GM18502 (cell line): ENCODE measurements at regions not wholly inside any gene's neighbourhood (a gene's known extent, or its start where the extent isn't known, plus 50 kb on each side); places are given as distances from the start of the nearest gene placed in this dataset.

ENCODE experiments used
- ATAC-seq: cut with Tn5 transposase; IDR thresholded peaks from one replicate; pipeline ENCODE4 v1.9.1; 2021; ENCODE audit warnings: mild to moderate bottlenecking; ENCODE audit not compliant: unreplicated experiment, poor library complexity

DNA sequence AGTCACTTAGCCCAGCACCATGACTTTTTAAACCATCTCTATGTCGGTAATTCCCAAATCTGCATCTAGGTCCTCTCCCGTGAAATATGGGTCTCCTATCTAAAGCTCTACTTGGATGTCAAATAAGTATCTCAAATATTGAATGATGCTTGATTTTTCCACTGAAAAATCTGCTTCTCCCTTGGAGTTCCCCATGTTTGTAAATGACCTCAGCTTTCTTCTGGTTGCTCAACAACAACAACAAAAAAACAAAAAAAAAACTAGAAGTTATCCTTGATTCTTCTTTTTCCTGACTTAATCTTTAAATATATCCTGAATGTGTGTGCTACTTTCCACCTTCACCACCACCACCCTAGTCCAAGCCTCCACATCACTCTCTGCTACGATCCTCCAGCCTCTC, 307.5 kb upstream of the UBE2E2 start:
- ATAC-seq, result no peak

DNA sequence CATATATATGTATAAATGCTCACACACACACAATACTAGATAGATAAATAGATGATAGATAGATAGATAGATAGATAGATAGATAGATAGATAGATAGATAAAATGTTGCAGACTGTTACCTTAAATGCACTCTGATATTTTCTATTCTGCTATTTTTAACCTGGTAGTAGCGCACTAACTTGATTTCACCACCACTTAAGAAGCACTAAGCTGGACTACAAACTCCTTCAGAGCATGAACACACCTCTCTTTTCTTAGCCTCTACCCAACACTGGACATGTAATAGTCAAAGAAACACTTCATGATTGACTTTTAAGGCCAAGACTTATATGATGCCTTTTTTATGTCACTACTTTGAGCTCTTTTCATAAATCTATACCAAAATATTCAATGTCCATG, 304.6 kb upstream of the UBE2E2 start:
- no peak for ATAC-seq

DNA sequence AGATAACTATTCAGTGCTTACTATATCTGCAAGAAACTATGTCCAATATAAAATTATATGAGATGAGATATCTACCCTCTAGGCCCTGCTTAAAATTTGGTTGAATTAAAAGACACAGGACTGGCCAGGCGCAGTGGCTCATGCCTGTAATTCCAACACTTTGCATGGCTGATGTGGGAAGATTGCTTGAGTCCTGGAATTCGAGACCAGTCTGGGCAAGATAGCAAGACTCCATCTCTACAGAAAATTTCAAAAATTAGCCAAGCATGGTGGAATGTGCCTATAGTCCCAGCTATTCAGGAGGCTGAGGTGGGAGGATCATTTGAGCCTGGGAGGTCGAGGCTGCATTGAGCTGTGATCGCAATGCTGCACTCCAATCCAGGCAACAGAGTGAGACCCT, 303.7 kb upstream of the UBE2E2 start:
- ATAC-seq, result no peak

DNA sequence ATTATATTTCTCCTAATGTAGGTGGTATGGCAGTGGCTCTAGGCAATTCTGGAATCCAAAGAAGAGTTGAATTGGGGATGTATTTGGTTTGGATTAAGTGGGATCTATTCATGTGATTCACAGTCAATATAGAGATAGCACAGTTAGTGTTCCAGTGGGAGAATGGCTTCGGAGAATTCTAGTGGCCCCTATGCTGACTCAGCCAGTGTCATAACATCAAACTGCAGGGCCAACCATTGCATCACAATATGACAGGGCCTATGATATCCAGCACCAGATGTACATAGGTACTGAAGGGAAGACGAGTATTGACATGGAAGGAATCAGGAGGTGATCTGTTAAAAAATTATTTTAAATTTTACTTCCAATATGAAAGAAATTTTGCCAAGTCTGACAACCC, 302.8 kb upstream of the UBE2E2 start:
- no peak for ATAC-seq

DNA sequence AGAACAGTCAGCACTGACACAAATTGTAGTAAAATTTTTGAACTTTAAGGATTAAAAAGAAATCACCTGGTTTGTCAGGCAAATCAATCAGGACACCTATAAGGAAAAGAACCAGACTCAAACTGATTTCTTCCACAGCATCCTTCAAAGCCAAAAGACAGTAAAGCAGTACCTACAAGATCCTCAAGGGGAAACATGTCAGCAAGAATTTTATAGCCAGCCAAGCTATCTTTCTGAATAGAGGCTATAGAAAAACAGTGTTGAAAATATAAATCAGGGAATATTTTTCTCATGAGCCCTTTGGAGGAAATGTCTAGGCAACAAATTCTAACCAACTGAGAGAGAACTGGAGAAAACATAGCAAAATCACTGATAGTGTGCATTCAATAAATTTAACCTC, 301.4 kb upstream of the UBE2E2 start:
- ATAC-seq, result no peak

DNA sequence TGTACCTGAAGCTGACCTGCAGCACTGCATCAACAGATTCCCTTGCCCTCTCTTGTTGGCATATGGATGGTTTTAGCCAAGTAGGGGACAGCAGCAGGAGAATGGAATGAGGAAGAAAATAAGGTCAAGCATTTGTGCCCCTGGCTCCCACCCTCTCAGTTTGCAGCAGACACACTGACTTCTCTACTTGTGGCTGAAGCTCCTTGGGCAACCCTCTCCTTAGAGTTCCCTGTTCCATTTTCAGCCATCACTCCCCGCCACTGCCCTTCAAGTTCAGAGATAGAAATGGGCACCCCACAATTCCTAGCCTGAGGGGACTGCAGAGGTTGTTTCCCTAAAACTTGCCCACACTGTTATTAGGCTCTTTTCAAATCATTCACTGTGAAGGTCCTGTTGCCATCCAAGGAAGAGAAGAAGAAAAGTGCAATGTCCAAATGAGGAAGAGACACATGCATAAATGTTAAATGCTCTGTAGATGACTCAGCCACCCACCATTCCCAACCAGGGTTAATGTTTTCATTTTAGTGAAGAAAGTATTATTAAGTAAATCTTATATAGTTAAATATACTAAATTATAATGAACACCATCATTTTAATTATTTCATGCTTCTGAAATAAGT, 295.9 kb upstream of the UBE2E2 start:
- ATAC-seq, result no peak

DNA sequence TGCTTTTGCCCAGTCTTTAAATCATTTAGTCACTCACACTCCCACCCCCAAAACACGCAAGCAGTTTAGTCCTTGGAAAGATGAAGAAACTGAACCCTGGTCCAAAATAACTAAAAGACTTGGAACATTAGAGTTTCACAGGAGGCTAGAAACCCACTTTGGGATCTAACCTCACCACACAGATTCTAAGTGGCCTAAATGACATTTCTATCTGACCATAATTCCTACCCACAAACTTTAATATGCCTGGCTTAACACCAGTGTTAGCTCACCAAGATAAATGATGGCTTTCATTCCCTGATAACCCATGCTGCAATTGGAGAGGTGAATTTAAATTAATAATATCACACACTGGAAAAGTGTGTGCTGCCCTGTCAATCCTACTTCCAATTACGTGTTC, 295.3 kb upstream of the UBE2E2 start:
- no peak for ATAC-seq

DNA sequence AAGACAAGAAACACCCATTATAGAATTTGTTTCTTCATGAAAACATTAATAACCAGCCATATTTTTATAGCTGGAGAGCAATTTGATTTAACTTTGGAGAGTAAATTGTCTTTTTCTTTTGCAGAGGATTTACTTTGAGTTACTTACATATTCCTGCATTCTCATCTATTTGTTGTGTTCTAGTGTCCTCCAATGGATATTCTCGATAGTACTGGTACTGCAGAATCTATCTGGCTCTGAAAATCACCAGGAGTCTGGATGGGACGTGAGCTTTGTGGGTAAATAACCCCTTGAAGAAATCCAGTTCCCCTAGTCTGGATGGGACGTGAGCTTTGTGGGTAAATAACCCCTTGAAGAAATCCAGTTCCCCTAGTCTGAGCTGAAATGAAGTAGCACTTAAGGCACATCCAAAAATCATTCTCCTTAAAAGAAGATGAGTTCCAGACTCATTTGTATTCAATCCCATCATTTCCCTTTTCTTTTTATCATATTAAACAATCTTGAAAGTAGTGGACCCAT, 294.1 kb upstream of the UBE2E2 start:
- ATAC-seq, result no peak

DNA sequence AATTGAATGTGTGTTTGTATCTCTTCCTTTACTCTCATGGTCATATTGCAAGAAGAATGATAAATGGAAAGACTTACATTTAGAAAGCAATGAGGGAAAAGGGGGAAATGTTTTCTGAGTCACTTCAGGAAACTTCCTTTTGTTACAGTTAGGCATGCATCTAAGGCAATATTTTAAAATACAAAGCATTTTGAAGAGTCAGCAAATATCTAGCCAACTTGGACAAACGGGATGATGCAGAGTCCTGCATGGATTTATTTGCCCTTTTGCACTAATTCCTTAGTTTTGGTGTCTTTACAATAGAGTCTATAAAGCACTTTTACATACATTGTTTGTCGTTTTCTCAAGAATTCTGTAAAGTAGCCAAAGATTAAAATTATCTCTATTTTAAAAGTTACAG, 286.2 kb upstream of the UBE2E2 start:
- ATAC-seq, result no peak

DNA sequence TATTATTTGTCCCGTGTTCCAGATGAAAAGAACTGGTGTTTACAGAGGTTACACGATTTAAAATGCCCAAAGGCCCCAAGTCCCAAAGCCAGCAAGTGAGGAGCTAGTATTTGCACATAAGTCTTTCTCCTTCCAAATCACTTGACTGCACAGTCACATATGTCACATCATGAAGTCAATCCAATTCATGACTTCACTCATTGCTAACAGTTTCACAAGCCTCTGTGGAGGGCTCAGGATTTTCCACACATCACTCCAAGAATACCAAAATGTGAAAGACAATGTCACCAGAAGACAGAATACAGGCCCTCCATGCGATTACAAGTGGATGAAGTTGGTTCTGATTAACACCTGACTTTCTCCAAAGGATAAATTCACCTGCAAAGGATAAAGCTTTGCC, 283.1 kb upstream of the UBE2E2 start:
- ATAC-seq, result no peak

DNA sequence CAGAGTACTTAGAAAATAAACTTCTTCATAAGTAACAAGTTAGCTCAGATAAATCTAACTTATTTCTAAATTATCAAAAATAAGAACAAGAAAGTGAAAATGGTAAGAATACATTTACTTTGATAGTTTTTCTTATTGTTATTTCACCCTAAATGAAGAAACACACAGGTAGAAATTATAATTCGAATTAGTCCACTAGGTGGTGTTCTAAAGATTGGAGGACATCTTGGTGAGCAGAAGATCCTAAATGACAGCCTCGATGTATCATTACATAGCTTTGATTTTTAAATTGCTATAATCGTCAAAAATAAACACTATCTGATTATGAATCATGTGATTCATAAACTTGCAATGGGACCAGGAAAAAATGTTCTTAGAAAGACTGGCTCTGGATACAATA, 280.8 kb upstream of the UBE2E2 start:
- ATAC-seq, result peak; percentile 68

DNA sequence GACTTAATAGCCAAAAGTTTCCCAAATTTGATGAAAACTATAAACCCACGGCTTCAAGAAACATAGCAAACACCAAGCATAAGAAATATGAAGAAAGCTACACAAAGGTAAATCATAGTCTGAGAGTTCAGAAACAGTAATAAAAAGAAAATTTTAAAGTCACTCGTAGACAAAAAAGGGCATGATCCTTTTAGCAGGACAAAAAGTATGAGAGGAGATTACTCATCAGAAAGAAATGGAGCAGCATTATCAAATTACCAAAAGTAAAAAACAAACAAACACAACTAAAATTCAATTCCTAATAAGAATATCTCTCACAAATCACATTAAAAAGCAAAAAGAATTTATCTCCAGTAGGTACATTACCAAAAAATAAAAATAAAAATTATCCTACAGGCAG, 279.4 kb upstream of the UBE2E2 start:
- ATAC-seq, result no peak

DNA sequence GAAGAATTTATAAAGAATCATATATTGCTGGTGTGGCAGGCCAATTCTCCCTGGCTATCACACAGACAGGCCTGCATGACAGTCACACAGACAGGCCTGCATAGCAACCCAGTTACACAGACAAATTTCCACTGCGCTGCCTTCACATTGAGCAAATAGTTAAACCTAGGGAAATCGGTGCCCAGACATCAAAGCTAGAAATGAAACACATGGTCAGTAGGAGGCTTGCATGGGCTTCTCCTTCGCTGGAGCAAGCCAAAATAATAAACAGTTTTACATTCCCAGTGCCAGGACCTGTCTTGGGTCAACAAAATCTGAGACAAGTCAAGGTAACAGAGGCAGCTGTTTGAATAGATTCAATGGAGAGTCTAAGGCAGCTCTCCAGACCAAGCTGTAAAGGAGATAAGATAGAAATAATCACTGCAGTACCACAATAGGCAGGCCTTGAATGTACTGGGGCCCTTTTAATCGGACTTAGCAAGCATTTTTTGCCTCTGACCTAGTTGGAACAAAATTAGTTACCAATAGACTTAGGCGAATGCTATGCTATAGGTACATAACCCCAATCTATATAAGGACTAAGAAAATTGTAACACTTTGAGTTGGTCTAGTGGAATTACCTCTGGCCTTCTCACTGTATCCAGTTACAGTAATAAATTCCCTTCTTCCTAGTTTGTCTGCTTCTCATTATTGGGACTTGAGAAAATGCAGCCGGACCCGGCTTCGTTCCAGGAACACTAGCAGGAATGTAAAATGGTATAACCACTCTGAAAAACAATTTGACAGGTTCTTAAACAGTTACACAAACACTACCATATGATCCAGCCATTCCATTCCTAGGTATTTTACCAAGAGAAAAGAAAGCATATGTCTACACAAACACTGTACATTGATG, 274.7 kb upstream of the UBE2E2 start:
- no peak for ATAC-seq

DNA sequence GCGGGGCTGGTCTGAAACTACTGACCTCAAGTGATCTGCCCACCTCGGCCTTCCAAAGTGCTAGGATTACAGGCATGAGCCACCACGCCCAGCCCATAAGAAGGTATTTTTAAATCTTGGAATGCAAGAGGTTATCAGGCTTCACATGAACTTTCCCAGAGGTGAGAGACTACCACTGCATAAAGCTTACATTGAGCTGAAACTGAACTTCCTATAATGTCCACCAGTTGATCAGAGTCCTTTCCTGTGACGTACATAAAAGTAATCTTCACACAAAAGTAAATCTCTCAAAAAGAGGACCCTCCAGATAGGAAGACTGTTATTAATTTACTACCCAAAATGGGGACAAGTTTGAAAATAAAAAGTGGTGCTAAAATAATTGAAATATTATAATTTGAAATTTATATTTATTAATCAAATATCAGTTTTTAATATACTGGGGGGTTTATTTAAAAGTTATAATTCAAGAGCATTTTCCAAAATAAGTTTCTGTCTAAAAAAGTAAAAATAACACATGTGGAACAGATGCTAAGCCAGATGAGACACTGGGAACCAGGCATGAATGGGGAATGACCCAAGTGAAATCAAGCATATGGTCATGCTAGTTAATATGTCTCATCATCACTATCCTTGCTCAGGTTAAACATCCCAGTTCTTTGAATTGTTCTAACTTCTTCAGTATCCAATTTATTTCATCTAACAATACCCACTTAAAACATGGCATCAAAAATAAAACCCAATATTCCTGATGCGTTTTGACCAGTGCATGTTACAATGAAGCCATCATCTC, 269.9 kb upstream of the UBE2E2 start:
- ATAC-seq, result no peak

DNA sequence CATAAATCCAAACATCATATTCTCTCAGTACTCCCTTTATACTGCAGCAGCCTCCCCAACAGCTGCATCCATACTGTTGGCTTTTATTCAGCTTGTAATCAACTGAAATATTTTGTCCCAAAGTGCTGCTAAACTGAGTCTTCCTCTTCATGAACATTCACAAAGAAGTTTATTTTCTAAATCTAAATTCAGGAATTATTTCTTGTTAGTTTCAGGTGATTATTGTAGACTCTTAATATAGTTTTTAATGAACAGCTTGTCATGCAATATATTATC, 269.3 kb upstream of the UBE2E2 start:
- ATAC-seq, result no peak

DNA sequence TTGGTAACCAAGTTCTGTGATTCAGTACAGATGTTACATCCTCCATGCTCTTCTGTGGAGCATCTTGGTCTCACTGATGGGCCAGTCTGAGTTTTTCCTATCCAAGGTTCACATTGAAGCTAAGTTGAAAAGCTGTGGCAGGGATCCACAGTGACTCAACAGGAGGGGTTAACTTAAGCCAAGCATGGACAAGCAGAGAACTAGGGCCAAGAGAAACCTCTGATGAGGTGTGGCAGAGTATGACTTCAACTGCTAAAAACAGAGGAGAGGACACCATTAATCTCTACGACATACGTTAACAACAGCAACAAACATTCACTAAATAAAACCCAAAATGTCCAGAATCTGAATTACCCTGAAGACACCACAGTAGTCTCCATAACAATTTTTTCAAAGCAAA, 268.1 kb upstream of the UBE2E2 start:
- no peak for ATAC-seq

DNA sequence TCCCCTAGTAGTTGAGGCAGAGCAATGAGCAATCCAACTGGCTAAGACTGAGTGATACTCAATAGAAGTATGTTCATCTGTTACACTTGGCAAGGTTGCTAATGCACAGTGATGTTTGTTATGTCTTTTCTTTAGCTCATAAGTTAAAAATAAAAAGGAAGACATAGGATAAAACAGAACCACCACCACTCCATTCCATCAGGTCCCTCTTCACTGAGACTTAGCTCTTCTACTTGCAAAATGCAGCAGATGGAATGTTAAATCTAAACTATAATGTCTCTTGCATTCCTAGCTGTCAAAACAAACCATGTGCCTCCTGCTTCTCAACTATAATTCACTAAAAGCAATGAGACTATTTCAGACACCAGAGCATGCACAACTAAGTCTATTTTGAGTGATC, 265.6 kb upstream of the UBE2E2 start:
- ATAC-seq, result no peak

DNA sequence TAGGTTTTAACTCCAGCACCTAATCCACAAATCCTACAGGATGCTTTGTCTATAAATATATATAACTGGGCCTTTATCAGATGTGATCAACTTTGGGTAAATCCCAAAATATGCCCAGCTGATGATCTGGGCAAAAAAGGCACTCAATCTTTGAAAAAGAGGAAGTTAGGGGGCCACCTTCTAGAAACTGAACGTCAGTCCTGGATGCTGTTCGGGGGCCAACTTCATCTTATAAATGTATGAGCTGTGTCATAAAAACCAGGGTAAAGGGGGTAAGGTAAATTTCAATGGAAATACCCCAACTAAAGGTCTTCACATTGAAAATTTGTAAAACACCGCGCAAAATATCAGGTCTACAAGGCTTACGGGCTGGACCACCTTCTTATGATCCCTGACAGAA, 264.4 kb upstream of the UBE2E2 start:
- no peak for ATAC-seq

DNA sequence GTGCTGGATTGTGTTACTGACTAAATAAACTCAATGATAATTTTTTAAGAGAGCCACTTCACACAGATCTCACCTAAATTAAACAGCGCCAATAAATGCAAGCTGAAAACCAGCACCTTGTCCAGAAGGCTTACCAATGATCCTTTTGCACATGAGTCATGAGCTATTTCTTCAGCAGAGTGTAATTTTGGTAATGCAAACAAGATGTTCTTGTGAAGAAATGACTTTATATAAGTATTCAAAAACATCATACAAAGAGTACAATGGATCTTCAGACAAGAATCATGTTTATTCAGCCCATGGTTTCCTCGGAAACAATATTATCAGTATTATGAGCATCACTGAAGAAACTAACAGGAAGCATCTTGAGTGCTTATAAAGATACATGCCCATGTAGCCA, 263.8 kb upstream of the UBE2E2 start:
- ATAC-seq, result no peak

DNA sequence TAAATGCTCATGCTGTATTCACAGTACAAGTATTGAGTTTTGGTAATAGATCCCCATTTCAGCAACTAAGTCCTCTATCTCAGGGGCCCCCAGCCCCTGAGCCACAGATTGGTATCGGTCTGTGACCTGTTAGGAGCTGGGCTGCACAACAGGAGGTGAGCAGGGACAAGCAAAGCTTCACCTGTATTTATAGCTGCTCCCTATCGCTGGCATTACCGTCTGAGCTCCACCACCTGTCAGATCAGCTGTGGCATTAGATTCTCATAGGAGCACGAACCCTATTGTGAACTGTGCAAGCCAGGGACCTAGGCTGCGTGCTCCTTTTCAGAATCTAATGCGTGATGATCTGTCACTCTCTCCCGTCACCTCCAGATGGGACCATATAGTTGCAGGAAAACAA, 262.8 kb upstream of the UBE2E2 start:
- ATAC-seq, result no peak

DNA sequence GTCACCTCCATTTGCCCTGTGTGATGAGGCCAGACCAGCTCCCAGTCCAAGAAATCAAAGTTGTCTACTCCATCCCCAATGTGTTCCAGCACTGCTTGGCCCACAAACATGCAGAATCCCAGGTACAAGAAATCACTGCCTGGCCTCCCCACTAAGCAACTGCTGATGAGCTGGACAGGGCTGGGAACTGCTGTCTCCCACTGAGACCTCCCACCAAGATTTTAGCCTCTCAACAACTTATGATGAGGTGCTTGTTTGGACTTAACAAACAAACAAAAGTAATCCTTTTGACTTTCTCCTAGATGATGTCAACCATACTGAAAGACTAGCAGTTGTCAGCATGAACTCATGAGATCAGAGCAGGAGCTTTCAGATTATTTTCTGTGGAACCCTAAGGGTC, 260.1 kb upstream of the UBE2E2 start:
- ATAC-seq, result no peak
